Panc1 (cell line): ENCODE measurements at regions not wholly inside any gene's neighbourhood (a gene's known extent, or its start where the extent isn't known, plus 50 kb on each side); places are given as distances from the start of the nearest gene placed in this dataset.

Source experiments
- ATAC-seq: fragments of 200-7000 bp; cut with Tn5 transposase; 2 replicates; pipeline ENCODE4 v1.9.1; 2020; ENCODE audit warnings: mild to moderate bottlenecking, moderate library complexity
- BruUV-seq: library from RNA; stranded (reverse); fragments of 400-500 nt; replicated peaks from 2 replicates; lab custom pipeline; 2021; lab: Mats Ljungman, UMichigan
- CTCF ChIA-PET: fragments of 300-600 bp; sonication (Branson Sonifier 250); formaldehyde crosslinking; loops from one replicate; lab custom pipeline; 2022; ENCODE audit warnings: antibody characterized with exemption; lab: Charles Lee
- POLR2A ChIA-PET: fragments of 300-600 bp; sonication (Branson Sonifier 250); formaldehyde crosslinking; loops from one replicate; lab custom pipeline; 2022; ENCODE audit warnings: antibody characterized with exemption; lab: Charles Lee
- DNase-seq: peaks from one replicate; pipeline ENCODE4 v3.0.0-alpha.2; 2010; ENCODE audit warnings: low read depth, low spot score
- H3K27ac ChIP-seq: 2 replicates; pipeline ENCODE4 v1.5.1; 2011; ENCODE audit warnings: mild to moderate bottlenecking, low read length, inconsistent platforms
- H3K27me3 ChIP-seq: fragments of 200-500 bp; sonication (Bioruptor generic); 2 replicates; pipeline ENCODE4 v1.6.0; 2014; ENCODE audit warnings: low read length, inconsistent platforms; ENCODE audit not compliant: control insufficient read depth, insufficient read depth
- H3K36me3 ChIP-seq: fragments of 200-500 bp; sonication (Bioruptor generic); 2 replicates; pipeline ENCODE4 v1.5.1; 2014; ENCODE audit warnings: inconsistent platforms, mild to moderate bottlenecking, low read length, moderate library complexity; ENCODE audit not compliant: control insufficient read depth, insufficient read depth
- H3K4me1 ChIP-seq: 2 replicates; pipeline ENCODE4 v1.5.1; 2011; ENCODE audit warnings: inconsistent platforms, mild to moderate bottlenecking, low read length, moderate library complexity; ENCODE audit not compliant: control insufficient read depth, insufficient read depth
- H3K4me3 ChIP-seq, 2 experiments: 2 replicates each; pipeline ENCODE4 v1.5.1; 2011 to 2012; ENCODE audit warnings: low read depth in 2 of 2, low read length in 2 of 2, mild to moderate bottlenecking in 2 of 2, inconsistent platforms in 1 of 2, moderate library complexity in 1 of 2
- H3K9me3 ChIP-seq: fragments of 200-500 bp; sonication (Bioruptor generic); 2 replicates; pipeline ENCODE4 v1.5.1; 2014; ENCODE audit warnings: low read depth, mild to moderate bottlenecking, inconsistent platforms, low read length, moderate library complexity; ENCODE audit not compliant: control insufficient read depth, insufficient read depth
- CTCF ChIP-seq: fragments of 450-650 bp; IDR thresholded peaks from 2 replicates; pipeline ENCODE4 v1.5.1; 2017; ENCODE audit warnings: mild to moderate bottlenecking
- POLR2AphosphoS5 ChIP-seq: IDR thresholded peaks from 2 replicates; pipeline ENCODE4 v1.6.1; 2012; ENCODE audit warnings: mild to moderate bottlenecking, low read depth, low read length, moderate library complexity
- REST ChIP-seq, 2 experiments: IDR thresholded peaks; 2 replicates each; pipeline ENCODE4 v1.6.1; 2011 to 2012; ENCODE audit warnings: low read depth in 2 of 2, control low read depth in 1 of 2, low read length in 1 of 2, mild to moderate bottlenecking in 1 of 2, moderate library complexity in 1 of 2; ENCODE audit not compliant: insufficient read depth in 1 of 2
- SIN3A ChIP-seq: IDR thresholded peaks from 2 replicates; pipeline ENCODE4 v1.6.1; 2012; ENCODE audit warnings: low read depth, mild to moderate bottlenecking, low read length, moderate library complexity, borderline replicate concordance; ENCODE audit not compliant: insufficient read depth
- TCF7L2 ChIP-seq: IDR thresholded peaks from 2 replicates; pipeline ENCODE4 v1.6.1; 2011; ENCODE audit warnings: mild to moderate bottlenecking, low read depth, low read length, inconsistent platforms
- in situ Hi-C: cut with HindIII; loops from 2 replicates; pipeline ENCODE4 v1.10.0; 2016; ENCODE audit warnings: low sequenced_read_pairs, low pct_unique_long_range_greater_than_20kb
- intact Hi-C: fragments of 100-400 bp; cut with micrococcal nuclease; formaldehyde crosslinking; loops from one replicate; pipeline ENCODE4 v1.10.0; 2022; ENCODE audit not compliant: unreplicated experiment

GRCh38 chrX:120014354-120015130, 62.9 kb downstream of the RHOXF2B start:
- H3K4me1 ChIP-seq = peaks cover 2% of the 10 kb centered on the region; the same call in 1 of the 2 replicates
- H3K36me3 ChIP-seq = no peaks in the 10 kb centered on the region
- intact Hi-C loops = no loop called here
- ATAC-seq (peak; percentile 39; the same call in 1 of the 2 replicates), DNase-seq (no peak)
- CTCF ChIA-PET = interaction anchor here (0.8 kb wide), 1 partner anchor 14 kb away, joined by 3 read pairs; no protein-coding TSS in a partner anchor
- H3K27ac ChIP-seq = no peak overlapping the region
- POLR2A ChIA-PET = no interaction called here
- H3K27me3 ChIP-seq = peaks cover 11% of the 10 kb centered on the region
- BruUV-seq = no TSS peak
- TF ChIP-seq REST (IDR thresholded peaks at IDR 0.05; ENCODE audit: insufficient read depth in 1 of 2, low read depth in 2 of 2, low read length in 1 of 2) (no peak), TCF7L2 (no peak), CTCF (no peak), POLR2AphosphoS5 (no peak), SIN3A (no peak)
- H3K4me3 ChIP-seq = peak overlapping the region; percentile 36 to 52; a peak in 3 of 4 replicates
- in situ Hi-C loops = no loop called here
- no peaks in the 10 kb centered on the region for H3K9me3 ChIP-seq

GRCh38 chrX:120001787-120002186, 58.2 kb upstream of the NKAP start:
- intact Hi-C loops = no loop called here
- H3K4me3 ChIP-seq = no peak overlapping the region
- H3K9me3 ChIP-seq = no peaks in the 10 kb centered on the region
- TF ChIP-seq REST (IDR thresholded peaks at IDR 0.05; ENCODE audit: insufficient read depth in 1 of 2, low read depth in 2 of 2, low read length in 1 of 2) (no peak), POLR2AphosphoS5 (no peak), CTCF (no peak), SIN3A (no peak), TCF7L2 (no peak)
- in situ Hi-C loops = no loop called here
- H3K4me1 ChIP-seq = no peaks in the 10 kb centered on the region
- POLR2A ChIA-PET = no interaction called here
- H3K27ac ChIP-seq = no peak overlapping the region
- no TSS peak for BruUV-seq
- CTCF ChIA-PET = interaction anchor here (0.6 kb wide), 1 partner anchor 56 kb away, joined by 8 read pairs; no protein-coding TSS in a partner anchor
- peaks cover 14% of the 10 kb centered on the region for H3K27me3 ChIP-seq
- ATAC-seq (no peak), DNase-seq (no peak)
- no peaks in the 10 kb centered on the region for H3K36me3 ChIP-seq
